22Rv1 (cell line): ENCODE measurements at regions not wholly inside any gene's neighbourhood (a gene's known extent, or its start where the extent isn't known, plus 50 kb on each side); places are given as distances from the start of the nearest gene placed in this dataset.

Source experiments
- H3K27ac ChIP-seq: fragments of 450-650 bp; 2 replicates; pipeline ENCODE4 v1.5.1; 2017
- ZFX ChIP-seq: fragments of 450-650 bp; IDR thresholded peaks from 2 replicates; pipeline ENCODE4 v1.6.1; 2017; ENCODE audit warnings: antibody characterized with exemption, borderline replicate concordance
- TF ChIP-seq, protein P1 (sequence below): fragments of 450-650 bp; IDR thresholded peaks from 2 replicates; pipeline ENCODE4 v1.5.1; 2017; ENCODE audit warnings: mild to moderate bottlenecking

DNA sequence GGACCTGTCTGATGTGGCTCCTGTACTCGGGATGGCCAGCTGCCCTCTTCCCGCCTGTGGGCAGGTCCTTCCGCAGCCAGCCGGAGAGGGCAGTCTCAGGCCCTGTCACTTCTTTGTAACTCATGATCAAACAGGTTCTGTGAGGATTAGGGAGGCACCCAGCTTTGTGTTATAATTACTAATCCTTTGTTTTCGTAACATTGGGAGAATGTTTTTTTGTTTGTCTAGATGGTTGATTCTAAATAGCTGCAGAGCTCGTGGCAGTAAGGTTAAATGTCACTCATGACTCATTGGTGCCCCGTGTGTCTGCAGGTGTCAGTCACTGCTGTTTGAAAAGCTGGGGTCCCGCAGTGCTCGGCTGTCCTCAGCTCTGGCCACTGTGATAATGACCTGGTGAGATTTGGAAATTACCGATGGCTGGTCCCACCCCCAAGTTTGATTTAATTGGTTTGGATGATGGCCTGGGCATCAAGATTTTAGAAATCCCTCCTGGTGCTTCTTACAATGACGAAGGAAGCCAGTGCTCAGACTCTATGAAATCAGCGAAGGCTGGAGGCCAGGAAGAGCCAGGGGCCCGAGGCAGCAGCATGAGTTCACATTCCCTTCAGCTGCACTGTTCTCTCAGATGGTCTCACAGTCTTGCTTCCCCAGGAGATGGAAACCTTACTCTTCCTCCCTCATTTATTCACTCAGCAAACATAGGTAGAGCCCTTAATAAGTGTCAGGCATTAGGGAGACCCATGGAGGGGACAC lies 172.8 kb downstream of the VAPA start:
- TF ChIP-seq ZFX: no peak
- TF ChIP-seq, protein P1, sequence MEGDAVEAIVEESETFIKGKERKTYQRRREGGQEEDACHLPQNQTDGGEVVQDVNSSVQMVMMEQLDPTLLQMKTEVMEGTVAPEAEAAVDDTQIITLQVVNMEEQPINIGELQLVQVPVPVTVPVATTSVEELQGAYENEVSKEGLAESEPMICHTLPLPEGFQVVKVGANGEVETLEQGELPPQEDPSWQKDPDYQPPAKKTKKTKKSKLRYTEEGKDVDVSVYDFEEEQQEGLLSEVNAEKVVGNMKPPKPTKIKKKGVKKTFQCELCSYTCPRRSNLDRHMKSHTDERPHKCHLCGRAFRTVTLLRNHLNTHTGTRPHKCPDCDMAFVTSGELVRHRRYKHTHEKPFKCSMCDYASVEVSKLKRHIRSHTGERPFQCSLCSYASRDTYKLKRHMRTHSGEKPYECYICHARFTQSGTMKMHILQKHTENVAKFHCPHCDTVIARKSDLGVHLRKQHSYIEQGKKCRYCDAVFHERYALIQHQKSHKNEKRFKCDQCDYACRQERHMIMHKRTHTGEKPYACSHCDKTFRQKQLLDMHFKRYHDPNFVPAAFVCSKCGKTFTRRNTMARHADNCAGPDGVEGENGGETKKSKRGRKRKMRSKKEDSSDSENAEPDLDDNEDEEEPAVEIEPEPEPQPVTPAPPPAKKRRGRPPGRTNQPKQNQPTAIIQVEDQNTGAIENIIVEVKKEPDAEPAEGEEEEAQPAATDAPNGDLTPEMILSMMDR: no peak
- H3K27ac ChIP-seq: no peak overlapping the region

DNA sequence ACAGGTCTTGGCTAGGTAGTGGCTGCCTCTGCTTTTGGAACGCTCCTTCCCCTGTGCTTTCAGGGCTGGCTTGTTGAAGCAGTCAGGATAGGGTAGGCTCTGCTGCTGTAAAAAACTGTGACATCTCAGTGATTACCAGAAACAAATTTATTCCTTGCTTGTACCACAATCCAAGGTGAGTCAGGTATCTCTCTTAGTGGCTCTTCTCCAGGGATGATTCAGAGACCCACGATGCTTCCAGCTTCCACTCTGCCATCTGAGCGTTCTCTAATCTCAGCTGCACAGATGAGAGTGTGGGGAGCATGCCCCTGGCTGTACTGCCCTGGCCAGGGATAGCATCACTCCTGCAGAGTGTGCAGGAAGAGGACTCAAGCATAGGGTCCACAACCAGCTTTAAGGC lies 174.9 kb downstream of the VAPA start:
- TF ChIP-seq, protein P1: no peak
- no peak for TF ChIP-seq ZFX
- no peak overlapping the region for H3K27ac ChIP-seq

DNA sequence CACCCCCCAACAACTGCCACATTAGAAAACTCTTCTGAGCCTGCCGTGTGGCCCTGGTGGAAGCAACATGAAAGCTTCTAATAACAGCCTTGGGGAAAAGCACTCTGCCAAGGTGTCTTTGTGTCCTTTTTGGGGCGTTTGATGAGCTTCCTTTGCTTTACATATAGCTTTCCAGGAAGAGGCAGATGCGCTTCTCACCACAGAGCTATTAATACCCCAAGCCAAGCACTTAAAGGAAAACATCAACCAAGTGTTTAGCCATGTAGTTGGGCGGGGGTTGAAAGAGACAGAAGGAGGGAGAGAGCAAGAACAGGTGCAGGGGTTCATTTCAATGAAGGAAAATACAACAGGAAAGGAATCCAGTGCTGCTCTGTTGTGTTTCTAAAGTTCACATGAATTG lies 176.1 kb downstream of the VAPA start:
- no peak overlapping the region for H3K27ac ChIP-seq
- TF ChIP-seq ZFX: no peak
- TF ChIP-seq, protein P1: no peak

DNA sequence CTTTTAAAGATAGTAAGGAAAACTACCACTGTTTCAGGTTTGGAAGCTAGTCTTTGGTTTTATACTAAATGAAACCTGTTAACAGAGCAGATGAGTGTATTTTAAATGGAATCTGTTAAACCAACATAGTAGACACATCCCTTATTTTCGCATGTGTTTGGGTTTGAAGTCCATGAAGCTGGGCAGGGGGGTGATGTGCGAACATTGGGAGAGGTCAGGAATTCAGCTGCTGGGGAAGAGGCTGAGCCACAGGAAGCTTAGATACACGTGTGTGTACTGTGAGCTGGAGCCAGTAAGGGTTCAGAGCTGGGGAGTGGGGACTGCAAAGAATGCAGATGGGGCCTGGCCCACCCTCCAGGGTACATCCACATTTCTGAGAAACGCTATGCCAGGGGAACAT lies 176.9 kb downstream of the VAPA start:
- no peak overlapping the region for H3K27ac ChIP-seq
- TF ChIP-seq, protein P1: no peak
- TF ChIP-seq ZFX: no peak

DNA sequence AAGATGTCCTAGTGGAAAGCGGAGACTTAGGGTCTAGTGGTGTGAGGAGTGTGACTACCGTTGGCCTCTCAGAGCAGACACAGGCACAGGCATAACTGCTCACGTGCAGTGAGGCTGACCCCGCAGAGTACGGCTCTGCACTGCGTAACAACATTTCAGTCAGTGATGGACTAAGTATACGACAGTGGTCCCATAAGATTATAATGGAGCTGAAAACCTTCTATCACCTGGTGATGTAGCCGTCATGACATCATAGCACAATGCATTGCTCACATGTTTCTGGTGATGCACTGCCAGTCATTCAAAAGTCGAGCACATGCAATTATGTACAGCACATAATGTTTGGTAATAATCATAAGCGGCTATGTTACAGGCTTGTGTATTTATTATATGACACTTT lies 179.6 kb downstream of the VAPA start:
- TF ChIP-seq ZFX: no peak
- TF ChIP-seq, protein P1: no peak
- H3K27ac ChIP-seq: no peak overlapping the region

DNA sequence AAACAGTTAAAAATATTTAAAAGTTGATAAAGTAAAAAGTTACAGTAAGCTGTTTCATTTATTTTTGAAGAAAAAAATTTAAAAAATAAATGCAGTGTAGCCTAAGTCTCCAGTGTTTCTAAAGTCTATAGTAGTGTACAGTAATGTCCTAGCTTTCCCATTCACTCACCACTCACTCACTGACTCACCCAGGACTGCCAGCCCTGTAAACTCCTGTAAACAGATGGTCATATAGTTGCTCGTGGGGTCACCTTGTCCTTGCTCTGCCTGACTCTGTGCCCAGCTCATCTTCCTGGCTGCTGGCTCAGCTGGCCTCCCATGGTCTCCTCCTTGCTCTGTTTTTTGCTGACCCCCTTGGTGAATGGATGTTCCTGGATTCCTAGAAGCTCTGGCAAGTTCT lies 180.3 kb downstream of the VAPA start:
- TF ChIP-seq ZFX: no peak
- TF ChIP-seq, protein P1: no peak
- H3K27ac ChIP-seq: no peak overlapping the region

DNA sequence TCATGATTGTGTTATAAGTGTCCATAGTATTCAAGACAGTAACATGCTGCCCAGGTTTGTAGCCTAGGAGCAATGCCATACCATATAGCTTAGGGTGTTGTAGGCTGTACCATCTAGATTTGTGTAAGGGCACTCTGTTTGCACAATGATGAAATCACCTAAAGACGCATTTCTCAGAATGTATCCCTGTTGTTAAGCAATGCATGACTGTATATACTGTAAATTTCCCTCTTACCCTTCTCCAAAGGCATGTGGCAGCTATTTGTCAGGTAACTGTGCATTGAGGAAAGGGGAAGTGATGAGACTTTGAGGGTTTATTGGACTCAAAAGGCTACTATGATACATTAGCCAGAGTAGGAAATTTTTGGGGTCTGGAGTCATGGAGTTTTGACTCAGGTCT lies 180.8 kb downstream of the VAPA start:
- TF ChIP-seq, protein P1: no peak
- TF ChIP-seq ZFX: no peak
- H3K27ac ChIP-seq: no peak overlapping the region
